ENCODE measurements at regions not wholly inside any gene's neighbourhood (a gene's known extent, or its start where the extent isn't known, plus 50 kb on each side); places are given as distances from the start of the nearest gene placed in this dataset.

DNA sequence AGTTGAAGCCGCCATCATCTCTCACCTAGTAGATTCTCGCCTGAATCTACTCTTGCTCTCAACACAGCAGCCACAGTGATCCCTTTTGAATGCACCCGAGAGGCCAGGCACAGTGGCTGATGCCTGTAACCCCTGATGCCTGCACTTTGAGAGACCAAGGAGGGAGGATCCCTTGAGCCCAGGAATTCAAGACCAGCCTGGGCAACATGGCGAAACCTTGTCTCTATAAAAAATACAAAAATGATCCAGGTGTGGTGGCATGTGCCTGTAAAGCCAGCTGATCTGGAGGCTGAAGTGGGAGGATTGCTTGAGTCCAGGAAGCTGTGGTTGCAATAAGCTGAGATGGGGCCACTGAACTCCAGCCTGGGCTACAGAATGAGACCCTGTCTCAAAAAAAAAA lies 60.3 kb upstream of the EML4 start:
- intact Hi-C loops (cut with micrococcal nuclease): loop anchor here (10.0 kb wide), 3 partner anchors 456 to 1316 kb away; partner anchors contain the start of gene MTA3

DNA sequence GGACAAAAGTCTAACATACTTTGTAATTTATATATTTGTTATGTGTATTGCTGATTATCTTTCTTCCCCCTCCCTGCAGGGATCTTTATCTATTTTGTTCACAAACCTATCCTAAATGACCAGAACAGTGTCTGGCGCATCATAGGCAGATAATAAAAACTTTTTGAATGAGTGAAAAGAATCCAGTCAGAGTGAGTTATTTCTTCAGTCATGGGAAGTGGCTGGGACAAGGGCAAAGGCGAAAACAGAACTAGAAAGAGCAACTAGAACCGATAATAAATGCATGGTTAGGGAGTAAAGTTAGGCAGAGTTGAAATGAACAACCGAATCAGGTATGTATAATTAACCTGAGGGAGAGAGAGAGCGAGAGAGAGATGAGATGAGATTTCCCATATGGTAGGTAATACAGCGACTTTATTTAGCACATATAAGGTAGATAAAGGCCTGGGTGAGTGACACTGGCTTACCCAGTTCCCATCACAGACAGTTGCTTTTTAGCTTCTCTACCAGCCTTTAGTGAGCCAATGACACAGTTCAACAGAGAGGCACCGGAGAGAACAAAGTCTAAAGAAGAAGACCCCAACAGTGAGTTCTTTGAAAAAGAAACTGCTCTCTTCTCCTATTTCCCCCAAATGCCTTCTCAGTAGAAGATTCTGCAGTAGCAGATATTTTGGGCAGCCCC lies 59.1 kb upstream of the EML4 start:
- intact Hi-C loops (cut with micrococcal nuclease): loop anchor here (1.0 to 10.0 kb wide), 4 partner anchors 8 to 1315 kb away; partner anchors contain the start of gene MTA3

DNA sequence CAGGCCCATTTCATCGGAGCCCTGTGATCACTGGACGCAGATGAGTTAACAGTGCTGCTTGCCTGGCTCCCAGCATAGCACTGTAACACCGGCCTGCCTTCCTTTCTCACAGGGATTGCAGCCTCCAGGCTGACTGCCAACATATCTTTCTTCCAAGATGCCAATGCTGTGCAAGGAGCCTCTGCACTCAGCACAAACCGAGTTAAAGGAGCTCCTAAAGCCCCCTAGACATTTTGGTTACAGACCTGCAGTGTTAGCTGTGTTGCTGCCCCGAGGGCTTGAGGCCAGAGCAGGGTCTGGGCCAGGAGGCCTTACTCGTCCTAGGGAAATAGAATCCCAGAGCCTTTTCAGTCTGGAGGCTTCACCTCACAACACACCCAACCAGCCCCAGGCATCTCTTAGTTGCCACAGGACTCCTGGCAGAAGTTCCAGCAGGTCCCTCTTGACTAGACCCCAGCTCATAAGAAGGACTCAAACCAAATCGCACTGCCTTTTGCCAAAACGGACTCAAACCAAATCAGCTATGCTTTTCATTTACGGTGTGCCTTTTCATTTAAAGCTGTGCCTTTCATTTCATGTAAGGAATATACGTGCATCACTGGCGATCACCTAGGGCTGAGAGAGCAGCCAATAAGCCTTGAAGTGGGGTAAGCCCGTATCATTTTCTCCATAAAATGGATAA lies 58.4 kb upstream of the EML4 start:
- intact Hi-C loops (cut with micrococcal nuclease): loop anchor here (1.0 kb wide), 1 partner anchor 8 kb away; no protein-coding TSS in a partner anchor

DNA sequence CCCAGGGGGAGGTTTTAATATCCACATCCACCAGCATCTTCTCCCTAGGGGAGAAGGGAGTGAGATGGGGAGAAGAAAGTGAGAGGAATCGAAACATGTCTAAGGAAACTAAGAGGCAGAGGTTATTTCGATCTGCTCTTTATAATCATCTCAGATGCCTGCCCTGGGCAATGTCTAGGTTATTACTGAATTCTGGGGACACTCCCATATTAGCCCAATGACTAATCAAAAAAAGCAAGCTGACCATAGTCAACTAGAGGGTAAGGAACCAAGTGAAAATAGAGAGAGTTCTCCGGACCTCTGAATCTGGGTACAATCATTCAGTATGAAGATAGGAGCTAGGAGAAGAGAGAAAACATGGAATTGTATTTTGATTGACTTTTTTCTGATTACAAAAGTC lies 56.7 kb upstream of the EML4 start:
- intact Hi-C loops (cut with micrococcal nuclease): no loop called here

DNA sequence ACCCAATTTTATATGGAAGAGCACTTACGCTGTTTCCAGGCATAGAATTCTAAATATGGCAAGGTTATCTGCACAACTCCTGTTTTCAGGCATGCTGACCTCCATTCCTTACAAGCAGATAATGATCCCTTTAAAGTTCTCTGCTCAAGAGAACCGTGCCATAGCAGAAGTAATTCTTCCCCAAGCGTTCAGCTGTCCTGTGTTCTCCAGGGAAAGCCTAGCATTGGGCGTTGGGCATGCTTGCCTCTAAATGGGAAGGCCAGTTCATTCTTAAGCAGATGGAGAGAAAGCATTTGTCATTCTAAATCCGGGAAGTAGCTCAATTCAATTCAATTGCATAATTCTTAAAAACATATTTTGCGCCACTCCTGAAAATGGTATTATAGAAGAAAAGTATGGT lies 55.7 kb upstream of the EML4 start:
- intact Hi-C loops (cut with micrococcal nuclease): no loop called here

DNA sequence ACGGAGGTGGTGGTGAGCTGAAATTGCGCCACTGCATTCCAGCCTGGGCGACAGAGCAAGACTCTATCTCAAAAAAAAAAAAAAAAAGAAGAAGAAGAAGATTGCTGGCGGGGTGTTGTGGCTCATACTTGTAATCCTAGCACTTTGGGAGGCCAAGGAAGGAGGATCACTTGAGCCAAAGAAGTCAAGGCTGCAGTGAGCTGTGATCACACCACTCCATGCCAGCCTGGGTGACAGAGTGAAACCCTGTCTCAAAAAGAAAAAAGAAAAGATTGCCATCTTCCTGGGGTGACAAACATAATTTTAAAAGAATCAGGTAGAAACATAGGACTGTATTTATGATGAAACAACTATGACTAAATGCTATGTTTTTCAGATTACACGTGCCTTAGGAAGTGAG lies 55.1 kb upstream of the EML4 start:
- intact Hi-C loops (cut with micrococcal nuclease): loop anchor here (1.0 kb wide), 2 partner anchors 8 to 9 kb away; no protein-coding TSS in a partner anchor

DNA sequence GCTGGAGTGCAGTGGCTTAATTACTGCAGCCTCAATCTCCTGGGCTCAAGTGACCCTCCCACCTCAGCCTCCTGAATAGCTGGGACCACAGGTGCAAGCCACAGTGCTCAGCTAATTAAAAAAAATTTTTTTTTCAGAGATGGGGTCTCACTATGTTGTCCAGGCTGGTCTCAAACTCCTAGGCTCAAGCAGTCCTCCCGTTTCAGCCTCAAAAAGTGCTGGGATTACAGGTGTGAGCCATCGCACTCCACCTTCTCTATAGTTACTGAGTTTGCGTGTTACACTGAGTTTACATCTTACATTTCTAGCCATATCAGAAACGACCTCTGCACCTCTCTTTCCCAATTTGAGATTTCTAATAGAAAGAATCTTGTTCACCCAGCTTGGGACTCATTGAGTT lies 53.6 kb upstream of the EML4 start:
- intact Hi-C loops (cut with micrococcal nuclease): no loop called here

DNA sequence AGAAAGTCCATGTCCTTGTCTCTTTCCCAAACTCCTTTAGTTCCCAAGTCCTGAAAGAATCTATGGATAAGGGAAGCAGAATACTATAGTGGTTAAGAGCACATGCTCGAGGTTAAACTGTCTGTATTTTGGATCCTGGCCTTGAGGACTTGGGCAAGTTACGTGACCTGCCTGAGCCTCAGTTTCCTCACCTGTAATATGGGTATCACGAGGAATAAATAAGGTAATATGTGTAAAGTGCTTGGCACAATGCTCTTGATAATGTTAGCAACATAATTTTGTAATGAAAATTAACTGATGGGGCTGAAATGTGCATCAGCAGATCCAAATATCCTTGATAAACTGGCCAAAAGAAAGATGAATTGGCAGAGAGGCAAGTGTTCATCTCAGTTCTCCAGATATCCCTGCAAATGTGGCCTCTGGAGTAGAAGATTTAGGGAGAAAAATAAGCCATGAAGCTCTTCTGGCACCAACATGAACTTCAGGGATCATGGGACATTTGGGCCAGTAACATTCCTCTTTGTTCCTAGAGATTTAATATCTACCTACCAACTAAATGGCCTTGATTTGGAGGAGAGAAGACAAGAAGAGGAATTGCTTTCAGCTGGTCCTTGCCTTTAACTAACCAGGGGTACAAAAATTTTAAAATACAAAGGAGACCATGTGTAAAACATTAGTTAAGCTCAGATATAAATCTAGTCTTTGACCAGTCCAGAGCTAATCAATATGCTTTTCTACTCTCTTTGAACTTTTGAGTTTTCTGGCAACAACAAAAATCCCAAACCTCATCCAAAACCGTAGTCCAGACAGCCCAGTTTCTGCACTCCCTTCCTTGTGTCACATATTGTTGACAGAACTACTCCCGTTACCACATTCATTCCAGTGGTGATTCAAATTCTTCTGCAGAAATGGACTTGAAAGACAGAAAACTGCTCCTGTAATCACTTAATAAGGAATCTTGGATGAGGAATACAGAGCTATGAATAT lies 52.7 kb upstream of the EML4 start:
- intact Hi-C loops (cut with micrococcal nuclease): no loop called here

DNA sequence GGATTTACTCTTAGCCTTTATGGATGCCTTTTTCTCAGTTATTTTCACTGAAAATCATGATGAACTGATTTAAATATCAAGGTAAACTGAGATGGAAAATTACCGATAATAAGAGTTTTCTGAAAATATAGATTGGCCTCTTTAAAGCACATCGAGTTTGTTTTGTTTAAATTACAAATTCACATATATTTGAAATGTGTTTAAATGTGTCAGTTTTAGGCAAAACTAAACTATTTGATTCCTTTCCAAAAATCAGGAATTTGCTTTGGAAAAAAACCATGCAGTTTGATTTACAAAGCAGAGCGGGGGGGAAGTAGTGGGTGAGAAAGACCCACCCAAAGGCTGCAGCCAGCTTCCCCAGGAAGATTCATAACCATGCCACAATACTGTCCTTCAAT lies 52.0 kb upstream of the EML4 start:
- intact Hi-C loops (cut with micrococcal nuclease): no loop called here

DNA sequence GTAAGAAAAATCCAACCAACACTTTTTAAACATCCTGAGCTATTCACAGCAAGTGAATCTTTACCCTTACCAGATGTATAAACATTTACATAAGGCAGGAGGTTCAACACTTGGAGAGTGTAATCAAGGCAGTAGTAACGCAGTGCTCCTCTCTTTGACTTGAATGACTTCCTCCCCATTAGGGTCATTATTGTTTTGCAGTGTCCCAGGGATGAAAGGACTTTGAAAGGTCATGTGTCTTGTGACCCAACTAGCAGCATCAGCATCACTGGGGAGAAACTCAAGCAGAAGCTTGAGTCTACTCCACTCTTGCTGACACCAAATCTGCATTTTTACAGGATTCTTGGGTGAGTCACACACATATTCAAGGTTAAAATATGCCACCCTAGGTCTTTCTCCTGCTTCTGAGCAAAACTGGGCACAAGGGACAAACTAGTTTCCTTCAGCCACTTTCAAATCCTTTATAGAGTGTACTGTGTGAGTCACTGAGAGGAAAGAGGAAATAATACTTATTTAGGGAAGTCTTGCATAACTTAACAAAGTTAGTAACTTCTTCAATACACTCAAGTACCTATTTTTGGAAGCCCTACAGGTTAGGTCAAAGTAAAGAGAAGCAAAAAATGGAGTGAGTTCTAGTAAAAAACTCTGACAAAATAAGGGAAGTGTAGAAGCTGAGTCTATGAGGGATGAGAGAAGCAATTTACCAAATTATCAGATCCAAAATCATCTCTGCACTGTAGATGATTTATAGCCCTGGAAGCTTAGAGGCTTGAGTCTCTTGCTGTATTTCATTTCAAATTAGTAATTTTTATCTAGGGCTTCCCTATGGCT lies 51.0 kb upstream of the EML4 start:
- intact Hi-C loops (cut with micrococcal nuclease): loop anchor here (1.0 kb wide), 1 partner anchor 8 kb away; no protein-coding TSS in a partner anchor

DNA sequence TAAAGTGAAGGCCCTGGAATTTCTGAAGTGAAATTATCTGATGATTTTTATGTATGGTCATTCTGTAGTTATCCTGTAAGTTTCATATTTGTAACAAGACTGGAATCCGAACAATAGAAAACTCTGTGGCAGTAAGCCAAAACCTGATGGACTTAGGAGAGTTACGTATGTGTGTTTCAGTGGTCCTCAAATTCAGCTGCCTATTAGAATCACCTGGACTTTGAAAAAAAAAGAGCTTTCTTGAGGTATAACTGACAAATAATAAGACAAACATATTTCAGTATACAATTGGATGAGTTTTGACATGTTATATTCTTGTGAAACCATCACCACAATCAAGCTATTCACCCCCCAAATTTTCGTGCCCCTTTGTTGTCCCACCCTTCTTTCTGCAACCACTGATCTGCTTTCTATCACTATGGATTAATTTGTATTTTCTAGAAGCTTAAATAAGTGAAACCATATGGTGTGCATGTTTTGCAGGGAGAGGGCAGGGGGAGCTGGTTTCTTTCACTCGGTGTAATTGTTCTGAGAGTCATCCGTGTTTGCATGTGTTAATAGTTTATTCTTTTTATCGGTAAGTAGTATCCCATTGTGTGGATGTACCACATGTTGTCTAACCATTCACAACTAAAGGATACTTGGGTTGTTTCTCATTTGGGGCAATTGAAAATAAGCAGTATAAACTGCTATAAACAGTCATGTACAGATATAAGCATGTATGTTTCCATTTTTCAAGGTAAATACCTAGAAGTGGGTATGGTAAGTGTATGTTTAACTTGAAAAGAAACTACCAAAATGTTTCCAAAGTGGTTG lies 50.2 kb upstream of the EML4 start:
- intact Hi-C loops (cut with micrococcal nuclease): loop anchor here (1.0 kb wide), 1 partner anchor 9 kb away; no protein-coding TSS in a partner anchor
